NK-92 treated with Interleukin-12 subunit alpha and Interleukin-12 subunit beta, amount 100 ng/mL, for 24 hours (cell line): ENCODE measurements at regions not wholly inside any gene's neighbourhood (a gene's known extent, or its start where the extent isn't known, plus 50 kb on each side); places are given as distances from the start of the nearest gene placed in this dataset.

Experiments used
- DNase-seq: peaks from one replicate; lab custom pipeline; 2025; lab: John Stamatoyannopoulos, UW

- DNase-seq = no peak
Observed at GRCh38 chr3:66938338-66938963, 59.7 kb upstream of the KBTBD8 start.

DNA sequence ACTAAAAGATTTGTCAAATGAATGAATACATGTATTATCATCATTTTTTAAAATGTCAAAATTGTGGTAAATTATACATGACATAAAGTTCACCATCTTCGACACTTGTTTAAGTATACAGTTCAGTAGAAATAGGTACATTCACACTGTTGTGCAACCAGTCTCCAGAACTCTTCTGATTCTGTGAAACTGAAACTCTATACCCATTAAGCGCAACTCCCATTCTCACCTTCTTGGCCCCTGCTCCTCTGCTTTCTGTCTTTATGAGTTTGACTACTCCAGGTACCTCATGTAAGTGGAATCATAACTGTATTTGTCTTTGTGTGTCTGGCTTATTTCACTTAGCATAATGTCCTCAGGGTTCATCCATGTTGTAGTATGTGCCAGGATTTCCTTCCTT is 50.1 kb upstream of the KBTBD8 start:
- no peak for DNase-seq
